HG03045 (cell line): ENCODE measurements at regions not wholly inside any gene's neighbourhood (a gene's known extent, or its start where the extent isn't known, plus 50 kb on each side); places are given as distances from the start of the nearest gene placed in this dataset.

Experiments
- ATAC-seq: cut with Tn5 transposase; IDR thresholded peaks from one replicate; pipeline ENCODE4 v1.9.1; 2021; ENCODE audit warnings: mild to moderate bottlenecking, moderate library complexity; ENCODE audit not compliant: unreplicated experiment

GRCh38 chr22:48906216-48906835, 921.3 kb downstream of the BRD1 start:
- ATAC-seq, result no peak

- ATAC-seq, result no peak
These were observed 922.3 kb downstream of the BRD1 start for GRCh38 chr22:48905206-48905975.

- no peak for ATAC-seq
These were observed 924.6 kb downstream of the BRD1 start for GRCh38 chr22:48902983-48903650.

- ATAC-seq, result no peak
These were observed 925.4 kb downstream of the BRD1 start for GRCh38 chr22:48902001-48902869.

GRCh38 chr22:48901324-48901723, 926.3 kb downstream of the BRD1 start:
- ATAC-seq, result no peak

- ATAC-seq, result no peak
These were observed 927.0 kb downstream of the BRD1 start for GRCh38 chr22:48900626-48901025.

- ATAC-seq, result no peak
These were observed 927.4 kb downstream of the BRD1 start for GRCh38 chr22:48900327-48900597.

- ATAC-seq, result no peak
These were observed 927.9 kb downstream of the BRD1 start for GRCh38 chr22:48899523-48900326.

- ATAC-seq, result no peak
These were observed 929.0 kb downstream of the BRD1 start for GRCh38 chr22:48898524-48899250.

- ATAC-seq, result no peak
These were observed 929.9 kb downstream of the BRD1 start for GRCh38 chr22:48897645-48898370.

GRCh38 chr22:48896766-48897644, 930.7 kb downstream of the BRD1 start:
- ATAC-seq, result no peak

- no peak for ATAC-seq
These were observed 931.6 kb downstream of the BRD1 start for GRCh38 chr22:48895831-48896765.

- ATAC-seq, result no peak
These were observed 932.3 kb downstream of the BRD1 start for GRCh38 chr22:48895336-48895735.

GRCh38 chr22:48894804-48895250, 932.8 kb downstream of the BRD1 start:
- no peak for ATAC-seq

GRCh38 chr22:48894064-48894671, 933.5 kb downstream of the BRD1 start:
- ATAC-seq, result no peak

GRCh38 chr22:48893288-48894063, 934.2 kb downstream of the BRD1 start:
- no peak for ATAC-seq
